ENCODE measurements at regions not wholly inside any gene's neighbourhood (a gene's known extent, or its start where the extent isn't known, plus 50 kb on each side); places are given as distances from the start of the nearest gene placed in this dataset.

GRCh38 chr3:95167748-95168147 is 1104.9 kb downstream of the NSUN3 start:
- TF ChIP-seq CTCF (IDR thresholded peaks at IDR 0.05) = no peak
- TF ChIP-seq POLR2A (IDR thresholded peaks at IDR 0.05) = no peak
